ENCODE measurements at regions not wholly inside any gene's neighbourhood (a gene's known extent, or its start where the extent isn't known, plus 50 kb on each side); places are given as distances from the start of the nearest gene placed in this dataset.
"Not testable (repeated sequence)": the region's sequence is repeated elsewhere in the genome, so short reads cannot be mapped to it uniquely, and the experiment has no call there.

DNA sequence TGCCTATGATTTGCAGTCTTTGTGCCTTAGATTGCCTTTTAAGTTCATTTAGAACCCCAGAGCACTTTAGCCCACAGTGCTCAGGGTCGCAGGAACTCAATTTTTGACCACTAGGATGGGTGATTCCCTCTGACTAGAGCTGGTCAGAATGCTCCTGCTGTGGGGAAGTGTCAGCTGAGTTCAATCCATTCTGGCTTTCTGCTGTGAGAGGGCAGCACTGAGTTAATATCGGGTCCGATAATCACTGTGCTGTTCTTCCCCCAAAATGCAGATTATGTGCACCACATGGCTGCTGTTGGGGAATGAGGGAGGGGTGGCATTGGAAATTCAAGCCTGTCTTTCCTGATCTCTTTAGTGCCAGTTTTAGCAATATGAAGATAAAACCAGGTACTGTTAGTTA lies 886.4 kb downstream of the DNAJB9 start:
- no peak for DNase-seq

DNA sequence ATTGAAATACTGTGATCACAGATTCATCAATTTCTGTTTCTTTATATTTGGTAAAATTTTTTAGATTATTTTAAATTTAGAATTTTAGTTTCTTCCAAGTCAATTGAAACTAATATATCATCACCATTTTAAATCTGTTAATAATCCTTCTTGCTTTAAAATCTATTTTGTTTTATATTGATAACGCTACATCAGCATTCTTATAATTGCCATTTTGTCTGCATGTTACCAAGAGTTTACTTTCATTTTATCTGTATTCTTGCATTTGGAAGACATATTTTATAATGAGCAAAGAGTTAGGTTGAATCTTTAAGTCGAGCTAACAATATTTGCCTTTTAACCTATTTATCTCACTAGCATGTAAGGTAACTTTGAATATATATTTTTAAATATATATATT lies 890.6 kb downstream of the DNAJB9 start:
- no peak for DNase-seq

DNA sequence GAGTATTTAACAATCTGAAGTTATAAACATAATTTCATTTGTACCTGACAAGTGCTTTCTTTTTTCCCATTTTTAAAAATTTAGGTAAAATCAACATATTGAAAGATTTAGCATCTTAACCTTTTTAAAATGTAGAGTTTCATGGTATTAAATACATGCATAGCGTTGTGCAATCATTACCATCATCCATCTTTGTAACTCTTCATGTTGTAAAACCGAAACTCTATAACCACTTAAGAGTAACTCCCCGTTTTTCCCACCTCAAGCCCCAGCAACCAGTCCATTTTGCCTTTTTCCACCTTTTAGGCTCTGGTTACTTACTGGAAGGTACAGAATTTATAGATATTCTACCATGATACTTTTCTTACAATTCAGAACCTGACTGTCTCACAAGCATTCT lies 892.5 kb downstream of the DNAJB9 start:
- DNase-seq = no peak

DNA sequence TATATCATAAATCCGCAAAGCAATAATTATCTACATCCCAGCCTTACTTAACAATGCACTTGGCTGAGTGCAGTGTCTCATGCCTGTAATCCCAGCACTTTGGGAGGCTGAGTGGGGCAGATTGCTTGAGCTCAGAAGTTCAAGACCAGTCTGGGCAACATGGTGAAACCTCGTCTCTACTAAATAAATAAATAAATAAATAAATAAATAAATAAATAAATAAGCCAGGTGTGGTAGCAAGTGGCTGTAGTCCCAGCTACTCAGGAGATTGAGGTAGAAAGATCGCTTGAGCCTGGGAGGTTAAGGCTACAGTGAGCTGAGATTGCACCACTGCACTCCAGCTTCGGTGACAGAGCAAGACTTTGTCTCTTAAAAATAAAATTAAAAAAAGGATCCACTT lies 898.1 kb downstream of the DNAJB9 start:
- not testable (repeated sequence) for DNase-seq

DNA sequence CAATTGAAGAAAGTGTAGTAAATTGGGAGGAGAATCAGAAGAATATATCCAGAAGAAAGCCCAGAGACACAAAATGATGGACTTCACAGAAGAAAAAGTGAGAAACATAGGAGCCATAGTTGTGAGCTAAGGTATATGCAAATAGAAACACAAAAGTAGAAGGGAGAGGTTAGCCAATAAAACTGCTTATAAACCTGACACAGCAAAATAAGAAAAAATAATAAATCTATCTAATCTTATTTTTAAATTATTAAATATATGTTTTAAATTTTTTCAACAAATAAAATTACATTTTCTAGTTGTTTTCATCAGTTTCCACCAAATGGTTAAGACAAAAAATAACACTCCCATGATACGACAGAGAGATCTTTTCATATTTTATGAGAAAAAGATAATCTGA lies 903.5 kb downstream of the DNAJB9 start:
- DNase-seq = no peak

DNA sequence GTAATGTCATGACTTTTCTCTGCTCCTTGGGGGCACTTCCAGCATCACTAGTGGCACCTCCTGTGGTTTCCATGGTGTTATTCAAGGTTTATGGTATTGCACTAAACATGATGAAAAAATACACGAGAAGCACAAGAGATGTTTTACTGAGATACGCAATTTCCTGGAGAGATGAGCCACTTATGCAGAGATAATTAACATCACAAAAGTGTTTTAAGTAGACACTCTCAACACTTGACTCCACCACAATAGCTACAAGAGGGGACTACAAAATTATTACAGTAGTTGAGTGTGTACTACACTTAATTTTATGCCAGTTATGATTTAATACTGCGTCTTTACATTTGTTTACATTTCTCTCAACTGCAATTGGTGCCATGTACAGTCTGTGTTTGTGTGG lies 906.7 kb downstream of the DNAJB9 start:
- no peak for DNase-seq

DNA sequence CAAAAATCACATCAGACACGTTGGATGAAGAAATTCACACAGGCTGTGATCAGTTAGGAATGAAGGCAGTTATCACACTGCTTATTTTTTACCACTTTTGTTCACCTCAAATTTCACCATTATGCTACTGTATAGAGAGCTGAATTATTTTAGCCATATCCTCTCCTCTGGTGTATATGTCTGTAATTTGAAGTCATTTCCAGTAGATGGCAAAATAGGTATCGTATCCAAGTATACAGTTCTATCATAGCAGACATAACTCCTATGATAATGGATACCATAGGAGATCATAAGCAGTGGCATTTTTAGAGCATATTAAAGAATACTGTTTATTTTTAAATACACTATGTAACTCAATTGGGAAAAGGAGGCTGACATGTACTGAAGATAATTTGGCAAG lies 909.7 kb downstream of the DNAJB9 start:
- no peak for DNase-seq

DNA sequence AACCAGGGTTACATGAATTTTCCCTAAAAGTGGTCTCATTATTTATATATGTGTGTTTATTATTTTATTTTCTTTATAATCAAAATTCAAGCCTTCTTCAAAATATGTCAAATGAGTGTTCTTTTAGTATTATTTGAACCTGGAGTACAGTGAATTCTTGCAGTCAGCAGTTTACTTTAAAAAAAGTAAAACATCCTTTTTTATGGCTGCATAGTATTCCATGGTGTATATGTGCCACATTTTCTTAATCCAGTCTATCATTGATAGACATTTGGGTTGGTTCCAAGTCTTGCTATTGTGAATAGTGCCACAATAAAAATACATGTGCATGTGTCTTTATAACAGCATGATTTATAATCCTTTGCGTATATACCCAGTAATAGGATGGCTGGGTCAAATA lies 920.9 kb downstream of the DNAJB9 start:
- not testable (repeated sequence) for DNase-seq

DNA sequence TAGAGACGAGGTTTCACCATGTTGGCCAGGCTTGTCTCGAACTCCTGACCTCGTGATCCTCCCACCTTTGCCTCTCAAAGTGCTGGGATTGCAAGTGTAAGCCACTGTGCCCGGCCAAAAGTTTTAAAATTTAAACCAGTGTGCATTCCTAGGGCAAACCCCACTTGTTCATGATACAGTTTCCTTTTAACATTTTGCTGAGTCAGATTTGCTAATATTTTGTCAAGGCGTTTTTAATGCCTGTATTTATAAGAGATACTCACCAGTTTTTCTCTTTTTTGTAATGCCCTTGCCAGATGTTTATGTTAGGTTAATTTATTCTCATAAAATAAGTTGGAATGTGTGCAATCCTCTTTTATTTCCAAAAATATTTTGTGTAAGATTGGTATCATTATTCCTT lies 927.4 kb downstream of the DNAJB9 start:
- DNase-seq = no peak

DNA sequence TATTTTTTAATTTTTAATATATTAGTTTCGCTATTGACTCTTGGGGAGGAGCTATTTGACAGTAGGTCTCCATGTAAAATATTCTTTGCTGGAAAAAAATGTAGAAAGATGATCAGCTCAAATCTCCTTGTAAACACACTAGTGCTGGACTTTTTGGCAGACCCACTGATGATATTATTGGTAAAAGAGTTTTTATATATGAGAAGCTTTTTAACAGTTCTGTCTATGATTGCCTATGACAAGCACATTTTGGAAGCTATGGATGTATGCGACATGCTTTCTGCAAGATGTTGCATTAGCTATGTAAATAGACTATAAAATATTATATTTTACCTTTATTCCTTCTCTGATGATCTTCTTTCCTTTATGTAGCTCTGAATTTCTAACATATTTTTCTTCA lies 928.5 kb downstream of the DNAJB9 start:
- DNase-seq = no peak

DNA sequence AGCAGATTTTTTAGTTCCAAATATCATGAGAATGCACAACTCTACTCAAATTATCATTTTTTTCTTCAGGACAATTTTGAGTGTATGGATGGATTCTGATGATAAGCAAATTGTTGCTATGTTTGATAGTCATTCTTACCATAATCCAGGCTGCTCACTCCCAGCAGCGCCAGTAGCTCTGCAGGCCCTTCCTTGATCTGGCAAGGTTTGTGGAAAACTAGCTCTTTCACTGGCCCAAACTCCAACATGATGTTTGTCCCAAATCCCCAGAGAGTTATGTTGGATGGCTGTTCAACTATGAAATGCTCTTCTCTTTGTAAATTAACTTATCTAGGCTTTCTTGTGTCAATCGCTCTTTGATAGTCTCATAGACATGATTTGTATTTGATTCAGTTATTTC lies 933.7 kb downstream of the DNAJB9 start:
- no peak for DNase-seq

DNA sequence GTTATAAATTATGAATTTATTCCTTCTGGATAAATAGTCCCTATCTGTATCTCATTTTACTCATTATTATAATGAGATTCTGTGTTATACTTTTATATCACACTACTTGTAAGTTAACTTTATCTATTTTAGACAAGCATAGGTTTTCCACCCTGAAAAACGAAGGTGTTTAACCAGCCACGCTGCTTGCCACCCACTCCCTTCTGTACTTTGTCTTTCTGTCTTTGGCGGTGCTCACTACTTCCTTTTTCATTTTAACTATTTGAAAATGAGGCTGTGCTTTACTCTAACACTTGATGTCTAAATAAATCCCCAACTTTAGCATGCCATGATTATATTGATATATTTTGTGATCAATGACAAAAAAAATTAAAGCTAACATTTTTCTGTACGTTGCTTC lies 952.9 kb downstream of the DNAJB9 start:
- DNase-seq = no peak

DNA sequence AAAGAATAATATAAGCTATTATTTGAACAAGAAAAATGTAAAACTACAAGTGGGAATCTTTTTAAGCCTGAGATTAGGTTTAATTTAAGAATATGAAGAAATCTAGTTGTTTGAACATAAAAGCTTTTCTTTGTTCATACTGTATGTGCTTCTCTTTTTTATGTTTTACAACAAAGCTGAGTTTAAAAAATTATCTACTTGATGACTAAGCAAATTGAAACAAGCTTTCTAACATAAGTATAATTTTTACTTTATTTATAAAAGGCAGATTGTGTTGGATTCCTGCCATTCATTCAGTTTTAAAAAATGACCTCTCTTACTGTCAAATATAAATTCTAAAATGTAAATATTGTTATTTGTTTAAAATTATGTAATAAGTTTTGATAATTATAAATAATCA lies 958.2 kb downstream of the DNAJB9 start:
- no peak for DNase-seq

DNA sequence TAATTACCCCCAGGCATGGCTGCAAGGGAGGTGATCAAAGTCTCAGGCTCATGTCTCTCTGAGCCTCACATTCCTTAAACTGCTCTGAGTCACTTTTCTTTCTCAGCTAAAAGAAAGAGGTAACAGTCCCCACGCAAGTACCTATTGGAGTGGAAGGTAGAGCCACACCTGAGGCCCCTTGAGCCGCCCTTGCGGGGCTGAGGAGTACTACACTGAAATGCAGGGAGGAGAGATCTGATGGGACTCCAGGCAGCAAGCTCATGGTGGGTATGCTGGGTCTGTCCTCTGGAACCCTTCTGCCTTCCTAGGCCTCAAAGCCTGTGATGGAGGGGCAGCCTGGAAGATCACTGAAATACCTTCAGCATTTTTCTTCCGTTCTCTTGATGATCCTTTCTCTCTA lies 960.0 kb downstream of the DNAJB9 start:
- DNase-seq = no peak

DNA sequence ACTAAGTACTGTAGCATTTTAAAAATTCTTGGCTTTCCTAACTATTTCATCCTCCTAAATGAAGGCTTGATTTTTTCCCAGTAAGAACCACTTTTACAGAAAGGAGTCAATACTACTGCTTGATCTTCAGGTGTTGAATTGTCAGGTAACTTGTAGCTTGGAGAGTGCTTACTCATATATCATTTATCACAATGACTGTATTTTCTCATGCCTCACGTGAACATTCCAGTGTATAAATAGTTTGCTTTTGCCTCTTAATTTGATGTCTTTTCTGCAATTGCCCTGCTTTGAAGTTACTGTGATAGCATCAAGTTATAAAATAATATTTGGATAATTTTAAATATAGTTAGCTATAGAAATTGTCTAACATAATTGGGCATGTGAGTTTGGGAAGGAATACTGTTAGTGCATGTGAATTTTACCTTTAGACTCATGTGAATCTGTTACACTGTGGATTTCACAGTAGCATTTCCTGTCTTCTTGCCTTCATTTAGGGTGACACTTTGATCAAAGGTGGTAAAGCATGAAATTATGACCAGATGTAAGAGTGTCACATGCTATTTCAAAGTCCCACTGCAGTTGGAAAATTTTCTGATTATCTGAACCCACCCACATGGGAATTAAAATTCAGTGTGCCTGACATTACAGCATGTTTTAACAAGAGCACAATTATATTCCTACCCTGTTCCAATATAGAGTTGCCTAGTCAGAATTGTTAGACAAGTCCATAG lies 962.8 kb downstream of the DNAJB9 start:
- no peak for DNase-seq

DNA sequence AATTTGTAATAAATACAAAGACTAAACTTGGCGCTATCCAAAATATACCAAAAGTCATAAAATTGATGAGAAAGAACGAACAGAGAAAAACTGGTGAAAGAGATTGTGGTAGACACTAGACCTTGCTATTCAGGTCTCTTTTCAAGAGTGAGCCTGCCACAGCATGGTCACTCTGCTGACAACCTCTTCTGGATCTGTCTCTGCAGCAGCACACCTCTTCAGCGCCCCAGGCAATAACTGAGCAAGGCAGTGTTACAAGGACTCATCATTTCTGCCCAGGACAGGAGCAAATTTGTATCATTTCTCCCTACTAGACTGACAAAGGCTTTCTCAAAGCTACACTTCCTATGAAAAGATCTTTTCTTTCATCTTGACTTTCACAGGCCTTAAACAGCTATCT lies 976.0 kb downstream of the DNAJB9 start:
- DNase-seq = no peak

DNA sequence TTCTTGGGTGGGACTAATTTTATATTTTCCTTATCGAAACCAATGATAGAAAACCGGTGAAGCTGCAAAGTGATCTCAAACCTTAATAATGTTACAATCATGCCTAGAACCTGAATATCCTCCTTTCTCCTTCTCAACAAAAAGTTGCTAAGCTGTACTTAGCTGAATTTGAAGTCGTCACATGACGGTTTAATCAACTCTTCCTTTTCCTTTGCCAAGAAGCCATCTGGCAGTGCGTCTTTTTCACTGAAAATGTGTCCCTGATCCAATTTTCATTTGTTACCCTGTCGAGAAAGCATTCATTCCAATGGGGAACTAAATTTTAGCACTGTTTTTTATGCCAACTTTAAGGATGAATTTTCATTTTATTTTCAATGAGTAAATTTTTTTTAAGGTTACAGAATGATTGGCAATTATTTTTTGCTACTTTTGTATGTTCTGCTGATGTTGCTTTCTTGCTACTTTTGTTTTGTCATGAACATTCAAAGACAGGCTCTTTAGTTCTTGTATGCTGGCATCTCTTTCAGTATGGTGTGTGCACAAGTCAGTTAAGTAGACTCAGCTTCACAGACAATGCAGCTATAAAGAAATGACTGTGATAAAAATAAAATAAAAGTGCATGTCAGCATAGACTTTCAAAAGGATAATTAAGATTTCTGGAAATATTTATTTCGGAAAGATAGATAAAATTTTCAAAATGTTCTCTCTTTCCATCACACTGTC lies 980.0 kb downstream of the DNAJB9 start:
- DNase-seq = peak in 1 of 56 donors; percentile 8

DNA sequence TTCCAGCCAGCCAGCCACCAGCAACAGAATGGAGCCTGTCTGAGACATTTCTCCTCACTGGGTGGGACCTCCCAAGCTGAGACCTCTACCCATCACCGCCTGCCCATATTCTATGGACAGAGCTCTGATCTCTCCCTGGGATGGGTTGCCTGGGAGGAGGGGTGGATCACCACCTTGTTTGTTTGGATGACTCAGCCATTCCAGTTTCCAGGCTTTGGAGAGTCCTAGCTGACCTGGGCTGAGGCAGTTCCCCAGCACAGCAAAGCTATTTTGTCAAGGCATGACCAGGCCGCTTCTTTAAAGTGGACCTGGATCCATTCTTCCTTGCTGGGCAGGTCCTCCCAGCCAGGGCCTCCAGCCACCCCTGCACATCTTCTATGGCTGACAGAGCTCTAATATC lies 982.3 kb downstream of the DNAJB9 start:
- no peak for DNase-seq

DNA sequence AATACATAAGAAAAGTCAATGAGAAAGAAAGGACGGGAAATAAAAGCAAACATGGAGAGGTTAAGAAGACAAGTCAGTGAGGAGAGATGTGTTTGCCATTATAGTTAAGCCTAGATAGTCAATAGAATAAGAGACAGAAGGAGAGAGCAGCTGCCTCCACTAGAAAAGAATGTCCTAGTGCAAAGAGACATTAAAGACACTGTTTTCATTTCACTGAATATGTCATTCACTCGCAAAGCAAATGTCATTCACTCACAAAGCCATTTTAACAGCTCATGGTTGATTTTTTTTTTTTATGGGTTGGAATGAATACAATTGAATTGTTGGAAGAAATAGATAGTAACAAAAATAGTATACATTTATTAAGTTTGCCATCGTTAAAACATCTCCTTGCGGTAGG lies 1007.6 kb downstream of the DNAJB9 start:
- DNase-seq = no peak

DNA sequence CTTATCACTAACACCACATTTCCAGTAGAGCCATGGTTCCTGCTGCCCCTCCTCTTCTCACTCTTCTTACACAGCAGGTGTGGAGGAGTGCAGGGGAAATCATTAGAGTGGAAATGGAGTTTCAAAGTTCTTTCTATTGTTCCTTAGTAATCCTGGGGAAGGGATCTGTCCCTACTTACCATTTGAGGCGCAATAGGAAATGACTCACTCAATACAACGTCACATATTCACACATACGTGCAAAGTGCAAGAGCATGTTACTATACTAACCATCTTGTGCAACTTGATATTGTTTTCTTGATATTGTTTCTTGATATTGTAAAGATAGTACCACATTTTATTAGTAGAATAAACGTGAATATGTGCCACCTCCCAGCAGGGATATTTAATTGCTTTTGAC lies 1010.2 kb downstream of the DNAJB9 start:
- DNase-seq = no peak

DNA sequence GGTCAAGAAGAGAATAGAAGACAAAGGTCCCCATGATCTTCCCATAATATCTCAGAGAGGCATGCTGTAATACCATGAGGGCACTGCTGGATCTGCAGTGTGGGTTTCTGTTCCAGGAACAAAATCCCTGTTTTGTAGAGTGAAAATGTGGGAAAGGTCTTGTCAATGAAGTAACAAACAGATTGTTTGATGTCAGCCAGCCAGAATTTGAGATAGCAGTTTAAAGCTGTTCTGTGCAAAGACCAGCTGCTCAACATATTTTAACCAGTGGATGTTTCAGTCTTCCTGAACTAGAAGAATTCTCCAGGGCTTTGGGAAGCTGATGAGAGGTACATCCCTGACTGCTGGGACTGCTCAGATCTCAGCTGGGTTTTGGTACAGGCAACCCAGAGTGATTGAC lies 1012.5 kb downstream of the DNAJB9 start:
- no peak for DNase-seq

DNA sequence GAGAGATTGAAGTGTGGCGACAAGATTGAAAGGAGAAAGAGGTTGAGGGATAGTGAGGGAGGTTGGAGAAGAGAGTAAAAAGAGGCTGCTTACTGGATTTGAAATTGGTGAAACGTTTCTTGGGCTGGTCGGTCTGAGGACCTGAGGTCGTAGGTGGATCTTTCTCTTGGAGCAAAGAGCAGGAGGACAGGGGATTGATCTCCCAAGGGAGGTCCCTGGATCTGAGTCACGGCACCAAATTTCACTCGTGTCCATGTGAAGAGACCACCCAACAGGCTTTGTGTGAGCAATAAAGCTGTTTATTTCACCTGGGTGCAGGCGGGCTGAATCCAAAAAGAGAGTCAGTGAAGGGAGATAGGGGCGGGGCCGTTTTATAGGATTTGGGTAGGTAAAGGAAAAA lies 1027.3 kb downstream of the DNAJB9 start:
- not testable (repeated sequence) for DNase-seq

DNA sequence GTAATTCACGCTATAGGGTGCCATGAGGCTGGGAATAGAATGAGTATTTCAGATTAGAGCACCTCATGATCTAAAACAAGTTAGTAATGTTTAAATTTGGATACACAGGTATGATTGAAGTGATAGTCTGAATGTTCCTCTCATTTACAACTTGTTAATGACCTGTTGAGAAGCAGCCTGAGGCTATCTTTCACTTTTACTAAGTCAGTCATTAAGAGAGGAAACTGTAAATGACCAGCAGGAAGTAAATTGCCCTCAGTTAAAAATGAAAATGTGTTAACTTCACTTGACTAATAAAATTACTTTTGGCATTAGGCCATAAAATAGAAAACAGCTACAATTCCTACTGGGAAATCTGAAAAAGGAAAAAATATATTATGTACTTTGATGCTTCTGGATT lies 1042.0 kb downstream of the DNAJB9 start:
- no peak for DNase-seq

Measured in amygdala (tissue), 56 donors.